Esophagus squamous epithelium (tissue), 5 donors: ENCODE measurements at regions not wholly inside any gene's neighbourhood (a gene's known extent, or its start where the extent isn't known, plus 50 kb on each side); places are given as distances from the start of the nearest gene placed in this dataset.

Experiments
- DNase-seq: peaks from one replicate; lab custom pipeline; 2025; lab: John Stamatoyannopoulos, UW
- H3K27ac ChIP-seq, 4 donors: fragments of 200-600 bp; sonication (generic); one replicate each; pipeline ENCODE4 v1.5.1; 2016 to 2019; ENCODE audit warnings: mild to moderate bottlenecking in 1 of 4
- H3K27me3 ChIP-seq, 4 donors: fragments of 200-600 bp; sonication (generic); 1 replicate in 3 of 4; 2 replicates in 1 of 4; pipeline versions ENCODE4 v1.5.1 to v1.6.0; 2017 to 2021; ENCODE audit warnings: antibody characterized with exemption in 1 of 4
- H3K36me3 ChIP-seq, 3 donors: fragments of 200-600 bp; sonication (generic); one replicate each; pipeline ENCODE4 v1.5.1; 2016 to 2019
- H3K4me1 ChIP-seq, 3 donors: fragments of 200-600 bp; sonication (generic); one replicate each; pipeline ENCODE4 v1.5.1; 2017 to 2019
- H3K4me3 ChIP-seq, 4 donors: fragments of 200-600 bp; sonication (generic); 1 replicate in 3 of 4; 2 replicates in 1 of 4; pipeline ENCODE4 v1.5.1; 2016 to 2019; ENCODE audit warnings: mild to moderate bottlenecking in 2 of 4, moderate library complexity in 1 of 4
- H3K9me3 ChIP-seq, 3 donors: fragments of 200-600 bp; sonication (generic); one replicate each; pipeline ENCODE4 v1.5.1; 2016 to 2019
- POLR2A ChIP-seq, 4 donors: fragments of 450-650 bp; IDR thresholded peaks; one replicate each; pipeline ENCODE4 v1.6.1; 2017; ENCODE audit warnings: antibody characterized with exemption in 4 of 4, mild to moderate bottlenecking in 4 of 4, moderate library complexity in 3 of 4
- WGBS, 2 donors: methylation state at CpG; one replicate each; pipeline ENCODE4 v1.1.5; 2018; 5-methylcytosine and 5-hydroxymethylcytosine counted together
- intact Hi-C: fragments of 100-400 bp; cut with DNase I; formaldehyde crosslinking; loops from one replicate; pipeline ENCODE4 v1.15.0; 2022
- TF ChIP-seq, protein P1 (sequence below), 6 experiments: fragments of 450-650 bp in 4 of 6; fragments of 200-600 bp in 2 of 6; sonication (generic) in 2 of 6; IDR thresholded peaks; one replicate each; pipeline ENCODE4 v1.5.1; 2016 to 2019; ENCODE audit warnings: antibody characterized with exemption in 6 of 6, mild to moderate bottlenecking in 4 of 6, moderate library complexity in 4 of 6
- donor health status: DM: yes; HTN: yes; CAD: no.

DNA sequence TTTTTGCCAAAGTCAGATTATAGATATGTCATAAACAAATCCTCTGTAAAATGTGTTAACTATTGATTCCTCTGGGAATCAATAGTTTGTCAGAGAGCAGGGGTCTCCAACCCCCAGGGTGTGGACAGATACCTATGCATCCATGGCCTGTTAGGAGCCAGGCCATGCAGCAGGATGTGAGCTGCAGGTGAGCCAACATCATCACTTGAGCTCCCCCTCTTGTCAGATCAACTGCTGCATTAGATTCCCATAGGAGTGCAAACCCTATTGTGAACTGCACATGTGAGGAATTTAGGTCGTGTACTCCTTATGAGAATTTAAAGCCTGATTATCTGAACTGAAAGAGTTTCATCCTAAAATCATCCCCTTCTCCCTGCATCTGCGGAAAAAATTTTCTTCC is 1365.4 kb downstream of the ARAP2 start:
- Histone ChIP-seq H3K36me3 (no peaks in the 10 kb centered on the region), H3K27me3 (no peaks in the 10 kb centered on the region), H3K9me3 (no peaks in the 10 kb centered on the region), H3K4me3 (no peak overlapping the region), H3K4me1 (no peaks in the 10 kb centered on the region), H3K27ac (no peak overlapping the region)
- 67% methylated on average over 2 of the region's 2 CpGs for WGBS, 2 donors
- TF ChIP-seq, protein P1, sequence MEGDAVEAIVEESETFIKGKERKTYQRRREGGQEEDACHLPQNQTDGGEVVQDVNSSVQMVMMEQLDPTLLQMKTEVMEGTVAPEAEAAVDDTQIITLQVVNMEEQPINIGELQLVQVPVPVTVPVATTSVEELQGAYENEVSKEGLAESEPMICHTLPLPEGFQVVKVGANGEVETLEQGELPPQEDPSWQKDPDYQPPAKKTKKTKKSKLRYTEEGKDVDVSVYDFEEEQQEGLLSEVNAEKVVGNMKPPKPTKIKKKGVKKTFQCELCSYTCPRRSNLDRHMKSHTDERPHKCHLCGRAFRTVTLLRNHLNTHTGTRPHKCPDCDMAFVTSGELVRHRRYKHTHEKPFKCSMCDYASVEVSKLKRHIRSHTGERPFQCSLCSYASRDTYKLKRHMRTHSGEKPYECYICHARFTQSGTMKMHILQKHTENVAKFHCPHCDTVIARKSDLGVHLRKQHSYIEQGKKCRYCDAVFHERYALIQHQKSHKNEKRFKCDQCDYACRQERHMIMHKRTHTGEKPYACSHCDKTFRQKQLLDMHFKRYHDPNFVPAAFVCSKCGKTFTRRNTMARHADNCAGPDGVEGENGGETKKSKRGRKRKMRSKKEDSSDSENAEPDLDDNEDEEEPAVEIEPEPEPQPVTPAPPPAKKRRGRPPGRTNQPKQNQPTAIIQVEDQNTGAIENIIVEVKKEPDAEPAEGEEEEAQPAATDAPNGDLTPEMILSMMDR (IDR thresholded peaks at IDR 0.05) = no peak
- no peak for TF ChIP-seq POLR2A (IDR thresholded peaks at IDR 0.05)
- no peak for DNase-seq
- intact Hi-C loops = no loop called here

DNA sequence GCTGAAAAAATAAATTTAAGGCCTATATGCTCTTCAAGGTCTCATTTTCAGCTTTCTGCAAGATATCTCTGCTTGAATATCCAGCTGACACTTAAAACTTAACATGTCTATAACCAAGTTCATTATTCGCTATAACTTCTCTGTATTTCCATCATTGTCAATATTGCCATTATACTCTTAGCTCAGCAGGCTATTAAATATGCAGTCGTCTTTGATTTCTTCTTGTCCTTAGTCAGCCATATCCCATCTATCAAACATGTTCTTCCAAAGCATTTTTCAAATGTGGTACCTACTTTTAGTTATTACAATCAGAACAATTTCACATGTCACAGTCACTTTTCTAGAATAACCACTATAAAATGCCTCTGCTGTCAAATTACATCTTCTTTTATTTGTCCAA is 1364.1 kb downstream of the ARAP2 start:
- 71 to 73% methylated on average over 2 of the region's 2 CpGs for WGBS, 2 donors
- Histone ChIP-seq H3K27ac (no peak overlapping the region), H3K27me3 (no peaks in the 10 kb centered on the region), H3K4me3 (no peak overlapping the region), H3K4me1 (no peaks in the 10 kb centered on the region), H3K36me3 (no peaks in the 10 kb centered on the region), H3K9me3 (no peaks in the 10 kb centered on the region)
- DNase-seq = no peak
- intact Hi-C loops = no loop called here
- no peak for TF ChIP-seq POLR2A (IDR thresholded peaks at IDR 0.05)
- TF ChIP-seq, protein P1 (IDR thresholded peaks at IDR 0.05) = no peak

DNA sequence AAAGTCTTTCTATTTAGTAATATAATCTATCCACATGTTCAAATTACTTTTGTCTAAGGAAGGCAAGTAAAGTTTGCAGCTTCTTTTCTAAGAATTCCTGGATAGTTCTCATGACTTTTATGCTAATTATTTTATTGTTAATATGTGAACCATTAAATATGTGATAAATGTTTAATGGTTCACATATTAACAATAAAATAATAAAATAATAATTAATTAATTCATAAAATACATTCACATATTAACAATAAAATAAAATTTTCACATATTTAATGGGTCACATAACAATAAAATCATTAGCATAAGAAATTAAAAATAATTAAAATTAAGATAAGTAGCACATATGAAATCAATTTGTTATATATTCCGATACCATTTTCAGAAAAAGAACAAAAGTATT is 1352.4 kb downstream of the ARAP2 start:
- Histone ChIP-seq H3K4me3 (no peak overlapping the region), H3K36me3 (no peaks in the 10 kb centered on the region), H3K27me3 (no peaks in the 10 kb centered on the region), H3K9me3 (no peaks in the 10 kb centered on the region), H3K4me1 (no peaks in the 10 kb centered on the region), H3K27ac (no peak overlapping the region)
- intact Hi-C loops = no loop called here
- no peak for DNase-seq
- WGBS, 2 donors = 94 to 95% methylated on average over 1 of the region's 1 CpG
- TF ChIP-seq POLR2A (IDR thresholded peaks at IDR 0.05) = no peak
- TF ChIP-seq, protein P1 (IDR thresholded peaks at IDR 0.05) = no peak

GRCh38 chr4:34893382-34893781 is 1350.9 kb downstream of the ARAP2 start:
- intact Hi-C loops = no loop called here
- H3K27ac ChIP-seq = no peak overlapping the region
- no peak overlapping the region for H3K4me3 ChIP-seq
- H3K36me3 ChIP-seq = no peaks in the 10 kb centered on the region
- no peak for DNase-seq
- H3K9me3 ChIP-seq = no peaks in the 10 kb centered on the region
- WGBS, 2 donors = 60 to 61% methylated on average over 3 of the region's 3 CpGs
- H3K4me1 ChIP-seq = no peaks in the 10 kb centered on the region
- TF ChIP-seq, protein P1 (IDR thresholded peaks at IDR 0.05) = no peak
- TF ChIP-seq POLR2A (IDR thresholded peaks at IDR 0.05) = no peak
- no peaks in the 10 kb centered on the region for H3K27me3 ChIP-seq

DNA sequence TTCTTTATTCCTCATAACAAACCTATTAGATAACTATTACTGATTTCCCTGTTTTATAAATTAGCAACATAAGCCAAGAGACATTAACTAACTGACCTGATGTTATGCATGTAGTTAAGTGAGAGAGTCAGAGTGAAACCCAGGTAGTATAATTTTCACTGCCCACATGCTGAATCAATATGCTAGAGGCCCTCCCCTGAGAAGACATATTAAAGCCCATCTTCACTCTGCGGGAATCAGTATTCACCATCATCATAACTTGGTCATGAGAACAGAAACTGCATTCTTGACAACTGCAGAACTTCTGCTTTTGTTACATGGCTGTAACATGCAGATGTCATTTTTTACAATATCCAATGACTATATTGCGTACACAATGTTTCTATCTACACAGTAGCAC is 1324.3 kb downstream of the ARAP2 start:
- Histone ChIP-seq H3K27me3 (no peaks in the 10 kb centered on the region), H3K36me3 (no peaks in the 10 kb centered on the region), H3K4me1 (no peaks in the 10 kb centered on the region), H3K27ac (no peak overlapping the region), H3K9me3 (no peaks in the 10 kb centered on the region), H3K4me3 (no peak overlapping the region)
- intact Hi-C loops = no loop called here
- TF ChIP-seq, protein P1 (IDR thresholded peaks at IDR 0.05) = no peak
- no peak for TF ChIP-seq POLR2A (IDR thresholded peaks at IDR 0.05)
- no peak for DNase-seq
- 86 to 90% methylated on average over 2 of the region's 2 CpGs for WGBS, 2 donors
